Smooth muscle cell (in vitro differentiated cells): ENCODE measurements at regions not wholly inside any gene's neighbourhood (a gene's known extent, or its start where the extent isn't known, plus 50 kb on each side); places are given as distances from the start of the nearest gene placed in this dataset.

ENCODE experiments used
- DNase-seq: peaks from one replicate; lab custom pipeline; 2025; ENCODE audit not compliant: unreplicated experiment; lab: John Stamatoyannopoulos, UW
- H2AFZ ChIP-seq: fragments of 200-600 bp; sonication (generic); 2 replicates; pipeline ENCODE4 v1.6.0; 2016; ENCODE audit warnings: antibody characterized with exemption, low read depth, mild to moderate bottlenecking
- H3F3A ChIP-seq: fragments of 200-600 bp; sonication (generic); 2 replicates; pipeline ENCODE4 v1.6.0; 2017; ENCODE audit warnings: antibody characterized with exemption, low read depth
- H3K27ac ChIP-seq: fragments of 200-600 bp; sonication (generic); 2 replicates; pipeline ENCODE4 v1.5.1; 2016; ENCODE audit warnings: low read depth, mild to moderate bottlenecking
- H3K27me3 ChIP-seq: fragments of 200-600 bp; sonication (generic); 2 replicates; pipeline ENCODE4 v1.6.1; 2016; ENCODE audit warnings: low read depth, mild to moderate bottlenecking
- H3K36me3 ChIP-seq: fragments of 200-600 bp; sonication (generic); 2 replicates; pipeline ENCODE4 v1.5.1; 2016; ENCODE audit warnings: low read depth
- H3K4me1 ChIP-seq: fragments of 200-600 bp; sonication (generic); 2 replicates; pipeline ENCODE4 v1.5.1; 2016; ENCODE audit warnings: low read depth
- H3K4me2 ChIP-seq: fragments of 200-600 bp; sonication (generic); 2 replicates; pipeline ENCODE4 v1.6.0; 2016; ENCODE audit warnings: mild to moderate bottlenecking
- H3K4me3 ChIP-seq: fragments of 200-600 bp; sonication (generic); 2 replicates; pipeline ENCODE4 v1.5.1; 2016; ENCODE audit warnings: mild to moderate bottlenecking
- H3K79me2 ChIP-seq: fragments of 200-600 bp; sonication (generic); 2 replicates; pipeline ENCODE4 v1.6.0; 2016; ENCODE audit warnings: low read depth, mild to moderate bottlenecking
- H3K9ac ChIP-seq: fragments of 200-600 bp; sonication (generic); 2 replicates; pipeline ENCODE4 v1.6.0; 2016; ENCODE audit warnings: low read depth
- H3K9me3 ChIP-seq: fragments of 200-600 bp; sonication (generic); replicated peaks from 2 replicates; pipeline ENCODE4 v1.5.1; 2016; ENCODE audit warnings: low read depth
- H4K20me1 ChIP-seq: fragments of 200-600 bp; sonication (generic); 2 replicates; pipeline ENCODE4 v1.6.0; 2016; ENCODE audit warnings: low read depth
- CTCF ChIP-seq: fragments of 200-600 bp; sonication (generic); IDR thresholded peaks from 2 replicates; pipeline ENCODE4 v1.5.1; 2017; ENCODE audit warnings: borderline replicate concordance, mild to moderate bottlenecking, antibody characterized with exemption; ENCODE audit not compliant: insufficient read depth, poor library complexity, severe bottlenecking
- WGBS: methylation state at CpG from one replicate; pipeline ENCODE4 v1.1.7; 2016; ENCODE audit warnings: low lambda C conversion rate; 5-methylcytosine and 5-hydroxymethylcytosine counted together

- TF ChIP-seq CTCF: no peak
- no peaks in the 10 kb centered on the region for H3K36me3 ChIP-seq
- WGBS: 45% methylated on average over 2 of the region's 2 CpGs
Observed at GRCh38 chr9:80012557-80013330, 441.0 kb downstream of the TLE4 start.

GRCh38 chr9:80009204-80009603 is 437.4 kb downstream of the TLE4 start:
- H3K4me1 ChIP-seq: no peaks in the 10 kb centered on the region
- no peak overlapping the region for H3K9ac ChIP-seq
- H3K36me3 ChIP-seq: no peaks in the 10 kb centered on the region
- H3F3A ChIP-seq: no peaks in the 10 kb centered on the region
- H4K20me1 ChIP-seq: no peaks in the 10 kb centered on the region
- H3K79me2 ChIP-seq: no peaks in the 10 kb centered on the region
- no peak overlapping the region for H3K4me2 ChIP-seq
- no peaks in the 10 kb centered on the region for H3K9me3 ChIP-seq
- TF ChIP-seq CTCF: no peak
- H3K27me3 ChIP-seq: peaks cover 16% of the 10 kb centered on the region
- H3K4me3 ChIP-seq: no peak overlapping the region
- no peak overlapping the region for H2AFZ ChIP-seq
- WGBS: 88% methylated on average over 3 of the region's 3 CpGs
- no peak overlapping the region for H3K27ac ChIP-seq
- DNase-seq: no peak

More at GRCh38 chr9:80012557-80013330, 441.0 kb downstream of the TLE4 start:
- H3K4me2 ChIP-seq: no peak overlapping the region
- H2AFZ ChIP-seq: no peak overlapping the region
- no peaks in the 10 kb centered on the region for H3K27me3 ChIP-seq
- DNase-seq: no peak
- no peaks in the 10 kb centered on the region for H3K9me3 ChIP-seq
- H3F3A ChIP-seq: no peaks in the 10 kb centered on the region
- no peaks in the 10 kb centered on the region for H3K4me1 ChIP-seq
- H3K27ac ChIP-seq: no peak overlapping the region
- no peaks in the 10 kb centered on the region for H4K20me1 ChIP-seq
- no peaks in the 10 kb centered on the region for H3K79me2 ChIP-seq
- no peak overlapping the region for H3K9ac ChIP-seq
- no peak overlapping the region for H3K4me3 ChIP-seq

- H2AFZ ChIP-seq: no peak overlapping the region
- no peaks in the 10 kb centered on the region for H3K9me3 ChIP-seq
- no peak overlapping the region for H3K4me2 ChIP-seq
- H3K27me3 ChIP-seq: peaks cover 16% of the 10 kb centered on the region
- H3K36me3 ChIP-seq: no peaks in the 10 kb centered on the region
- H3K4me3 ChIP-seq: no peak overlapping the region
- no peak for DNase-seq
- H4K20me1 ChIP-seq: no peaks in the 10 kb centered on the region
- H3K79me2 ChIP-seq: no peaks in the 10 kb centered on the region
- TF ChIP-seq CTCF: no peak
- no peak overlapping the region for H3K9ac ChIP-seq
- no peak overlapping the region for H3K27ac ChIP-seq
- no peaks in the 10 kb centered on the region for H3F3A ChIP-seq
- H3K4me1 ChIP-seq: no peaks in the 10 kb centered on the region
Observed at GRCh38 chr9:80004714-80005113, 432.9 kb downstream of the TLE4 start.

- H3K79me2 ChIP-seq: no peaks in the 10 kb centered on the region
- 76% methylated on average over 1 of the region's 1 CpG for WGBS
- H3K27me3 ChIP-seq: no peaks in the 10 kb centered on the region
- H3K36me3 ChIP-seq: no peaks in the 10 kb centered on the region
- TF ChIP-seq CTCF: no peak
- H3K4me3 ChIP-seq: no peak overlapping the region
- no peaks in the 10 kb centered on the region for H4K20me1 ChIP-seq
- no peaks in the 10 kb centered on the region for H3K9me3 ChIP-seq
- H2AFZ ChIP-seq: no peak overlapping the region
- no peak overlapping the region for H3K27ac ChIP-seq
- H3K4me2 ChIP-seq: no peak overlapping the region
- H3K9ac ChIP-seq: no peak overlapping the region
- no peak for DNase-seq
- peaks cover 5% of the 10 kb centered on the region for H3K4me1 ChIP-seq
- no peaks in the 10 kb centered on the region for H3F3A ChIP-seq
Observed at GRCh38 chr9:79990536-79990935, 418.8 kb downstream of the TLE4 start.
